HT1080 (cell line): ENCODE measurements at regions not wholly inside any gene's neighbourhood (a gene's known extent, or its start where the extent isn't known, plus 50 kb on each side); places are given as distances from the start of the nearest gene placed in this dataset.
A peak's percentile ranks its signal among the peaks of the same experiment; 100 is the strongest.

ENCODE experiments used
- DNase-seq: peaks from one replicate; pipeline ENCODE4 v3.0.0-alpha.2; 2015; ENCODE audit warnings: low read depth

- DNase-seq, result no peak
Measured at GRCh38 chr1:90407737-90408136, 309.4 kb downstream of the BARHL2 start.

GRCh38 chr1:90405726-90406125 lies 311.4 kb downstream of the BARHL2 start:
- DNase-seq, result no peak

- peak; percentile 98 for DNase-seq
Measured at GRCh38 chr1:90402893-90403849, 313.9 kb downstream of the BARHL2 start.

- DNase-seq, result peak; percentile 46
Measured at GRCh38 chr1:90400131-90400530, 317.0 kb downstream of the BARHL2 start.

- no peak for DNase-seq
Measured at GRCh38 chr1:90396917-90397316, 320.2 kb downstream of the BARHL2 start.

- no peak for DNase-seq
Measured at GRCh38 chr1:90394247-90394646, 322.9 kb downstream of the BARHL2 start.

GRCh38 chr1:90393025-90393424 lies 324.1 kb downstream of the BARHL2 start:
- peak; percentile 42 for DNase-seq

GRCh38 chr1:90391126-90391525 lies 326.0 kb downstream of the BARHL2 start:
- DNase-seq, result peak; percentile 43

GRCh38 chr1:90387805-90388204 lies 329.3 kb downstream of the BARHL2 start:
- DNase-seq, result no peak

GRCh38 chr1:90386899-90387720 lies 330.0 kb downstream of the BARHL2 start:
- peak; percentile 75 for DNase-seq

- no peak for DNase-seq
Measured at GRCh38 chr1:90384193-90384592, 332.9 kb downstream of the BARHL2 start.

- no peak for DNase-seq
Measured at GRCh38 chr1:90382161-90382560, 334.9 kb downstream of the BARHL2 start.

GRCh38 chr1:90381598-90381997 lies 335.5 kb downstream of the BARHL2 start:
- DNase-seq, result no peak

- DNase-seq, result no peak
Measured at GRCh38 chr1:90371448-90371813, 345.7 kb downstream of the BARHL2 start.

GRCh38 chr1:90370686-90371447 lies 346.2 kb downstream of the BARHL2 start:
- DNase-seq, result peak; percentile 80

- no peak for DNase-seq
Measured at GRCh38 chr1:90362163-90362562, 354.9 kb downstream of the BARHL2 start.

- no peak for DNase-seq
Measured at GRCh38 chr1:90361026-90361425, 356.1 kb downstream of the BARHL2 start.

- DNase-seq, result no peak
Measured at GRCh38 chr1:90359994-90360393, 357.1 kb downstream of the BARHL2 start.

GRCh38 chr1:90358448-90358847 lies 358.7 kb downstream of the BARHL2 start:
- DNase-seq, result no peak

GRCh38 chr1:90357995-90358394 lies 359.1 kb downstream of the BARHL2 start:
- DNase-seq, result no peak

- no peak for DNase-seq
Measured at GRCh38 chr1:90356991-90357390, 360.1 kb downstream of the BARHL2 start.

GRCh38 chr1:90356101-90356500 lies 361.0 kb downstream of the BARHL2 start:
- DNase-seq, result no peak
